HCT116 (cell line): ENCODE measurements at regions not wholly inside any gene's neighbourhood (a gene's known extent, or its start where the extent isn't known, plus 50 kb on each side); places are given as distances from the start of the nearest gene placed in this dataset.

Experiments
- ATAC-seq: fragments of 200-7000 bp; cut with Tn5 transposase; 2 replicates; pipeline ENCODE4 v1.9.1; 2020; ENCODE audit warnings: mild to moderate bottlenecking, moderate library complexity
- BruUV-seq: library from RNA; stranded (reverse); fragments of 400-500 nt; replicated peaks from 2 replicates; lab custom pipeline; 2021; lab: Mats Ljungman, UMichigan
- CTCF ChIA-PET: fragments of 300-600 bp; sonication (Branson Sonifier 250); formaldehyde crosslinking; loops from one replicate; lab custom pipeline; 2021; ENCODE audit warnings: antibody characterized with exemption; lab: Charles Lee
- POLR2A ChIA-PET: fragments of 300-600, 350-600 bp; sonication (Branson Sonifier 250); formaldehyde crosslinking; loops from one replicate; lab custom pipeline; 2021; ENCODE audit warnings: antibody characterized with exemption; lab: Charles Lee
- RAD21 ChIA-PET, 2 experiments: fragments of 300-600 bp; sonication (Branson Sonifier 250); formaldehyde crosslinking; loops; one replicate each; lab custom pipeline; 2023; ENCODE audit warnings: low total read pairs in 2 of 2; ENCODE audit not compliant: uncharacterized antibody in 2 of 2, unreplicated experiment in 2 of 2, low non-redundant PET in 1 of 2; lab: Charles Lee
- DNase-seq: peaks from one replicate; pipeline ENCODE4 v3.0.0-alpha.2; 2010; ENCODE audit warnings: low read depth, low spot score
- H2AFZ ChIP-seq: fragments of 200-600 bp; shearing (Covaris generic), sonication (generic); 2 replicates; pipeline ENCODE4 v1.6.1; 2017; ENCODE audit warnings: low read depth, mixed run types, mixed read lengths, antibody characterized with exemption, low read length; ENCODE audit not compliant: poor library complexity, severe bottlenecking
- H3K27ac ChIP-seq: 2 replicates; pipeline ENCODE4 v1.5.1; 2012; ENCODE audit warnings: low read depth, low read length
- H3K27me3 ChIP-seq: fragments of 200-600 bp; sonication (generic); 2 replicates; pipeline ENCODE4 v1.6.1; 2016; ENCODE audit warnings: mixed run types, low read length, mixed read lengths; ENCODE audit not compliant: insufficient read depth
- H3K36me3 ChIP-seq, 2 experiments: fragments of 200-500 bp in 1 of 2; fragments of 200-600 bp in 1 of 2; sonication (Bioruptor generic) in 1 of 2; sonication (generic) in 1 of 2; 2 replicates each; pipeline versions ENCODE4 v1.5.1 to v1.6.1; 2014 to 2016; ENCODE audit warnings: low read length in 2 of 2, inconsistent platforms in 1 of 2, mixed read lengths in 1 of 2, mixed run types in 1 of 2; ENCODE audit not compliant: insufficient read depth in 2 of 2, control insufficient read depth in 1 of 2
- H3K4me1 ChIP-seq, 2 experiments: fragments of 200-600 bp in 1 of 2; sonication (generic) in 1 of 2; 2 replicates each; pipeline versions ENCODE4 v1.5.1 to v1.6.1; 2012 to 2017; ENCODE audit warnings: low read length in 2 of 2, inconsistent platforms in 1 of 2, mild to moderate bottlenecking in 1 of 2, mixed read lengths in 1 of 2, mixed run types in 1 of 2, moderate library complexity in 1 of 2; ENCODE audit not compliant: insufficient read depth in 2 of 2, control insufficient read depth in 1 of 2
- H3K4me2 ChIP-seq: fragments of 200-600 bp; sonication (generic); 2 replicates; pipeline ENCODE4 v1.6.1; 2017; ENCODE audit warnings: mixed run types, low read length, mixed read lengths
- H3K4me3 ChIP-seq, 2 experiments: fragments of 200-600 bp in 1 of 2; sonication (generic) in 1 of 2; replicated peaks in 1 of 2; 2 replicates each; pipeline ENCODE4 v1.5.1; 2011 to 2016; ENCODE audit warnings: low read length in 2 of 2, control low read depth in 1 of 2, low read depth in 1 of 2, mild to moderate bottlenecking in 1 of 2, mixed read lengths in 1 of 2, mixed run types in 1 of 2
- H3K79me2 ChIP-seq: fragments of 200-600 bp; sonication (generic); 2 replicates; pipeline ENCODE4 v1.6.1; 2017; ENCODE audit warnings: mild to moderate bottlenecking, mixed run types, low read length, moderate library complexity, mixed read lengths; ENCODE audit not compliant: insufficient read depth
- H3K9ac ChIP-seq: fragments of 200-600 bp; sonication (generic); 2 replicates; pipeline ENCODE4 v1.6.1; 2016; ENCODE audit warnings: low read length, mixed read lengths
- H3K9me2 ChIP-seq: fragments of 200-600 bp; sonication (generic), shearing (Covaris generic); 2 replicates; pipeline ENCODE4 v1.6.1; 2017; ENCODE audit warnings: mixed run types, mild to moderate bottlenecking, moderate library complexity; ENCODE audit not compliant: insufficient read depth
- H3K9me3 ChIP-seq, 2 experiments: fragments of 200-500 bp in 1 of 2; fragments of 200-600 bp in 1 of 2; sonication (Bioruptor generic) in 1 of 2; sonication (generic) in 1 of 2; 2 replicates each; pipeline ENCODE4 v1.6.1; 2014 to 2017; ENCODE audit warnings: low read length in 2 of 2, mixed read lengths in 2 of 2, inconsistent platforms in 1 of 2, low read depth in 1 of 2, mild to moderate bottlenecking in 1 of 2, mixed run types in 1 of 2, moderate library complexity in 1 of 2; ENCODE audit not compliant: control insufficient read depth in 1 of 2, insufficient read depth in 1 of 2
- H4K20me1 ChIP-seq: fragments of 200-600 bp; sonication (generic), shearing (Covaris generic); 2 replicates; pipeline ENCODE4 v1.6.1; 2017; ENCODE audit warnings: mixed run types, mild to moderate bottlenecking, moderate library complexity; ENCODE audit not compliant: insufficient read depth
- CBX3 ChIP-seq: IDR thresholded peaks from 2 replicates; pipeline ENCODE4 v1.6.1; 2012; ENCODE audit warnings: low read depth
- CEBPB ChIP-seq: IDR thresholded peaks from 2 replicates; pipeline ENCODE4 v1.6.1; 2012; ENCODE audit warnings: low read depth
- EGR1 ChIP-seq: IDR thresholded peaks from 2 replicates; pipeline ENCODE4 v1.6.1; 2012; ENCODE audit warnings: low read depth
- ELF1 ChIP-seq: IDR thresholded peaks from 2 replicates; pipeline ENCODE4 v1.6.1; 2012; ENCODE audit warnings: low read depth, borderline replicate concordance
- EZH2 ChIP-seq: fragments of 200-600 bp; sonication (generic); IDR thresholded peaks from 2 replicates; pipeline ENCODE4 v1.6.1; 2017; ENCODE audit warnings: antibody characterized with exemption, mixed run types
- EZH2phosphoT487 ChIP-seq: fragments of 200-600 bp; IDR thresholded peaks from 2 replicates; pipeline ENCODE4 v1.6.1; 2018; ENCODE audit warnings: antibody characterized with exemption, borderline replicate concordance
- FOSL1 ChIP-seq: IDR thresholded peaks from 2 replicates; pipeline ENCODE4 v1.6.1; 2012; ENCODE audit warnings: low read depth
- JUND ChIP-seq: IDR thresholded peaks from 2 replicates; pipeline ENCODE4 v1.6.1; 2012
- POLR2A ChIP-seq: IDR thresholded peaks from 2 replicates; pipeline ENCODE4 v1.7.0; 2011; ENCODE audit warnings: borderline replicate concordance; ENCODE audit not compliant: insufficient read depth, insufficient read length; ENCODE audit errors: extremely low read depth
- POLR2AphosphoS5 ChIP-seq: IDR thresholded peaks from 2 replicates; pipeline ENCODE4 v1.6.1; 2011; ENCODE audit warnings: mild to moderate bottlenecking, low read depth, low read length, moderate library complexity
- SIN3A ChIP-seq: IDR thresholded peaks from 2 replicates; pipeline ENCODE4 v1.6.1; 2012; ENCODE audit warnings: low read depth
- SP1 ChIP-seq: IDR thresholded peaks from 2 replicates; pipeline ENCODE4 v1.6.1; 2012; ENCODE audit warnings: low read depth
- SRF ChIP-seq: IDR thresholded peaks from 2 replicates; pipeline ENCODE4 v1.6.1; 2012; ENCODE audit warnings: low read depth
- TCF7L2 ChIP-seq: IDR thresholded peaks from 2 replicates; pipeline ENCODE4 v1.7.0; 2011; ENCODE audit warnings: borderline replicate concordance, inconsistent platforms; ENCODE audit not compliant: insufficient read depth, insufficient read length; ENCODE audit errors: extremely low read depth
- ZFX ChIP-seq: fragments of 450-650 bp; IDR thresholded peaks from 2 replicates; pipeline ENCODE4 v1.6.1; 2017
- ZNF274 ChIP-seq: fragments of 200-500 bp; sonication (Bioruptor generic); IDR thresholded peaks from 2 replicates; pipeline ENCODE4 v1.6.1; 2014; ENCODE audit warnings: mild to moderate bottlenecking, low read depth, low read length, inconsistent platforms
- intact Hi-C: fragments of 100-400 bp; cut with micrococcal nuclease; formaldehyde crosslinking; loops from 2 replicates; pipeline ENCODE4 v1.10.0; 2022
- TF ChIP-seq, protein P1 (sequence below): IDR thresholded peaks from 2 replicates; pipeline ENCODE4 v1.6.1; 2012
- TF ChIP-seq, protein P2 (sequence below): IDR thresholded peaks from 2 replicates; pipeline ENCODE4 v1.6.1; 2012
- TF ChIP-seq, protein P3 (sequence below): IDR thresholded peaks from 2 replicates; pipeline ENCODE4 v1.6.1; 2011; ENCODE audit warnings: mild to moderate bottlenecking, low read length, moderate library complexity; ENCODE audit not compliant: insufficient replicate concordance; ENCODE audit errors: extremely low read depth
- TF ChIP-seq, protein P4 (sequence below): IDR thresholded peaks from 2 replicates; pipeline ENCODE4 v1.6.1; 2012; ENCODE audit warnings: low read depth

DNA sequence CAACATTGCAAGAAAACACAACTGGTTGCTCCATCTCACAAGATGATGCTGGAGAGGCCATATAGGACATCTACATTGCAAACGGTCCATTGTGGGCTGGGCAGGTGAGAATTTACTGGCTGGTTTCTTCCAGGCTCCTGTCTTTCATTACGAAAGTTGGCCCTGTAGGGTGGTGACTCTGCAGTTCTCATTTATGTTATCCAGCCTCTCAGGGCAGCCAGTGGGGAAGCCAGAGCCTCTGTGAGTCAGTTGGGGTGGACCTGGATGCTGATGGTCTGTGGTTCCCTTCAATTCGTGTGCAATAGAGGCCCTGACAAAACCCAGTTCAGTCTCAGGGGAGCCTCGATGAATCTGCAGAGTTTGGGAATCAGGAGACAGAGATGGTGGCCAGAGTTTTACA is 341.0 kb upstream of the CCL2 start:
- Histone ChIP-seq H3K27ac (no peak overlapping the region), H3K9me2 (no peaks in the 10 kb centered on the region), H3K79me2 (no peaks in the 10 kb centered on the region), H3K4me1 (no peaks in the 10 kb centered on the region), H4K20me1 (no peaks in the 10 kb centered on the region), H3K4me2 (no peak overlapping the region), H2AFZ (no peak overlapping the region), H3K36me3 (no peaks in the 10 kb centered on the region), H3K9me3 (peaks cover 0 to 32% of the 10 kb centered on the region in 2 experiments; a peak in 1 of 4 replicates), H3K9ac (no peak overlapping the region), H3K4me3 (no peak overlapping the region), H3K27me3 (no peaks in the 10 kb centered on the region)
- intact Hi-C loops, result no loop called here
- no peak for DNase-seq
- ChIA-PET CTCF (no interaction called here), POLR2A (no interaction called here), RAD21 (no interaction called here)
- no peak for ATAC-seq
- no TSS peak for BruUV-seq
- TF ChIP-seq ELF1 (no peak), SIN3A (no peak), SP1 (no peak), CEBPB (no peak), EZH2 (no peak), FOSL1 (no peak), ZFX (no peak), CBX3 (no peak), TCF7L2 (no peak), EZH2phosphoT487 (no peak), POLR2AphosphoS5 (no peak), EGR1 (no peak), SRF (no peak), JUND (no peak), POLR2A (no peak), ZNF274 (no peak)
- TF ChIP-seq, protein P1, sequence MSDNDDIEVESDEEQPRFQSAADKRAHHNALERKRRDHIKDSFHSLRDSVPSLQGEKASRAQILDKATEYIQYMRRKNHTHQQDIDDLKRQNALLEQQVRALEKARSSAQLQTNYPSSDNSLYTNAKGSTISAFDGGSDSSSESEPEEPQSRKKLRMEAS, result no peak
- TF ChIP-seq, protein P2, sequence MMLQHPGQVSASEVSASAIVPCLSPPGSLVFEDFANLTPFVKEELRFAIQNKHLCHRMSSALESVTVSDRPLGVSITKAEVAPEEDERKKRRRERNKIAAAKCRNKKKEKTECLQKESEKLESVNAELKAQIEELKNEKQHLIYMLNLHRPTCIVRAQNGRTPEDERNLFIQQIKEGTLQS, result no peak
- TF ChIP-seq, protein P3, sequence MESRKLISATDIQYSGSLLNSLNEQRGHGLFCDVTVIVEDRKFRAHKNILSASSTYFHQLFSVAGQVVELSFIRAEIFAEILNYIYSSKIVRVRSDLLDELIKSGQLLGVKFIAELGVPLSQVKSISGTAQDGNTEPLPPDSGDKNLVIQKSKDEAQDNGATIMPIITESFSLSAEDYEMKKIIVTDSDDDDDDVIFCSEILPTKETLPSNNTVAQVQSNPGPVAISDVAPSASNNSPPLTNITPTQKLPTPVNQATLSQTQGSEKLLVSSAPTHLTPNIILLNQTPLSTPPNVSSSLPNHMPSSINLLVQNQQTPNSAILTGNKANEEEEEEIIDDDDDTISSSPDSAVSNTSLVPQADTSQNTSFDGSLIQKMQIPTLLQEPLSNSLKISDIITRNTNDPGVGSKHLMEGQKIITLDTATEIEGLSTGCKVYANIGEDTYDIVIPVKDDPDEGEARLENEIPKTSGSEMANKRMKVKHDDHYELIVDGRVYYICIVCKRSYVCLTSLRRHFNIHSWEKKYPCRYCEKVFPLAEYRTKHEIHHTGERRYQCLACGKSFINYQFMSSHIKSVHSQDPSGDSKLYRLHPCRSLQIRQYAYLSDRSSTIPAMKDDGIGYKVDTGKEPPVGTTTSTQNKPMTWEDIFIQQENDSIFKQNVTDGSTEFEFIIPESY, result no peak
- TF ChIP-seq, protein P4, sequence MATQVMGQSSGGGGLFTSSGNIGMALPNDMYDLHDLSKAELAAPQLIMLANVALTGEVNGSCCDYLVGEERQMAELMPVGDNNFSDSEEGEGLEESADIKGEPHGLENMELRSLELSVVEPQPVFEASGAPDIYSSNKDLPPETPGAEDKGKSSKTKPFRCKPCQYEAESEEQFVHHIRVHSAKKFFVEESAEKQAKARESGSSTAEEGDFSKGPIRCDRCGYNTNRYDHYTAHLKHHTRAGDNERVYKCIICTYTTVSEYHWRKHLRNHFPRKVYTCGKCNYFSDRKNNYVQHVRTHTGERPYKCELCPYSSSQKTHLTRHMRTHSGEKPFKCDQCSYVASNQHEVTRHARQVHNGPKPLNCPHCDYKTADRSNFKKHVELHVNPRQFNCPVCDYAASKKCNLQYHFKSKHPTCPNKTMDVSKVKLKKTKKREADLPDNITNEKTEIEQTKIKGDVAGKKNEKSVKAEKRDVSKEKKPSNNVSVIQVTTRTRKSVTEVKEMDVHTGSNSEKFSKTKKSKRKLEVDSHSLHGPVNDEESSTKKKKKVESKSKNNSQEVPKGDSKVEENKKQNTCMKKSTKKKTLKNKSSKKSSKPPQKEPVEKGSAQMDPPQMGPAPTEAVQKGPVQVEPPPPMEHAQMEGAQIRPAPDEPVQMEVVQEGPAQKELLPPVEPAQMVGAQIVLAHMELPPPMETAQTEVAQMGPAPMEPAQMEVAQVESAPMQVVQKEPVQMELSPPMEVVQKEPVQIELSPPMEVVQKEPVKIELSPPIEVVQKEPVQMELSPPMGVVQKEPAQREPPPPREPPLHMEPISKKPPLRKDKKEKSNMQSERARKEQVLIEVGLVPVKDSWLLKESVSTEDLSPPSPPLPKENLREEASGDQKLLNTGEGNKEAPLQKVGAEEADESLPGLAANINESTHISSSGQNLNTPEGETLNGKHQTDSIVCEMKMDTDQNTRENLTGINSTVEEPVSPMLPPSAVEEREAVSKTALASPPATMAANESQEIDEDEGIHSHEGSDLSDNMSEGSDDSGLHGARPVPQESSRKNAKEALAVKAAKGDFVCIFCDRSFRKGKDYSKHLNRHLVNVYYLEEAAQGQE, result no peak
